OCI-LY7 (cell line): ENCODE measurements at regions not wholly inside any gene's neighbourhood (a gene's known extent, or its start where the extent isn't known, plus 50 kb on each side); places are given as distances from the start of the nearest gene placed in this dataset.

Experiments
- BruUV-seq: library from RNA; stranded (reverse); fragments of 400-500 nt; replicated peaks from 2 replicates; lab custom pipeline; 2021; lab: Mats Ljungman, UMichigan
- CTCF ChIA-PET: fragments of 300-600 bp; sonication (Branson Sonifier 250); formaldehyde crosslinking; loops from one replicate; lab custom pipeline; 2022; ENCODE audit warnings: antibody characterized with exemption; ENCODE audit not compliant: unreplicated experiment; lab: Charles Lee
- POLR2A ChIA-PET: fragments of 300-600 bp; sonication (Branson Sonifier 250); formaldehyde crosslinking; loops from one replicate; lab custom pipeline; 2022; ENCODE audit warnings: antibody characterized with exemption; lab: Charles Lee
- DNase-seq: peaks from one replicate; pipeline ENCODE4 v3.0.0-alpha.2; 2015; ENCODE audit warnings: low spot score
- H2AFZ ChIP-seq: fragments of 200-600 bp; sonication (generic), shearing (Covaris generic); 2 replicates; pipeline ENCODE4 v1.6.1; 2014; ENCODE audit warnings: mild to moderate bottlenecking, antibody characterized with exemption, low read length, moderate library complexity
- H3K27ac ChIP-seq: fragments of 200-600 bp; sonication (generic); 2 replicates; pipeline ENCODE4 v1.5.1; 2014; ENCODE audit warnings: mixed run types, low read depth, mild to moderate bottlenecking, moderate library complexity, low read length, inconsistent platforms; ENCODE audit not compliant: poor library complexity, severe bottlenecking
- H3K36me3 ChIP-seq: fragments of 200-600 bp; sonication (generic); 2 replicates; pipeline ENCODE4 v1.6.1; 2014; ENCODE audit warnings: mild to moderate bottlenecking, antibody characterized with exemption, low read length, moderate library complexity, mixed read lengths; ENCODE audit not compliant: insufficient read depth
- H3K4me1 ChIP-seq: fragments of 200-600 bp; sonication (generic); 2 replicates; pipeline ENCODE4 v1.5.1; 2014; ENCODE audit warnings: mild to moderate bottlenecking, low read length; ENCODE audit not compliant: insufficient read depth, poor library complexity, severe bottlenecking
- H3K4me2 ChIP-seq: fragments of 200-600 bp; sonication (generic); 2 replicates; pipeline ENCODE4 v1.6.1; 2014; ENCODE audit warnings: mild to moderate bottlenecking, low read length
- H3K4me3 ChIP-seq: fragments of 200-600 bp; sonication (generic); 2 replicates; pipeline ENCODE4 v1.5.1; 2014; ENCODE audit warnings: mild to moderate bottlenecking, low read depth, low read length; ENCODE audit not compliant: poor library complexity, severe bottlenecking
- H3K79me2 ChIP-seq: fragments of 200-600 bp; sonication (generic); 2 replicates; pipeline ENCODE4 v1.6.1; 2016; ENCODE audit warnings: low read depth, mild to moderate bottlenecking, low read length, moderate library complexity, mixed read lengths; ENCODE audit not compliant: insufficient read depth
- H3K9me2 ChIP-seq: fragments of 200-600 bp; sonication (generic); 2 replicates; pipeline ENCODE4 v1.6.1; 2016; ENCODE audit warnings: mild to moderate bottlenecking, low read length, mixed read lengths; ENCODE audit not compliant: insufficient read depth
- H3K9me3 ChIP-seq: fragments of 200-600 bp; sonication (generic); 2 replicates; pipeline ENCODE4 v1.6.1; 2014; ENCODE audit warnings: mild to moderate bottlenecking, mixed run types, low read length, mixed read lengths
- H4K20me1 ChIP-seq: fragments of 200-600 bp; sonication (generic); 2 replicates; pipeline ENCODE4 v1.6.1; 2014; ENCODE audit warnings: mild to moderate bottlenecking, antibody characterized with exemption, low read length, moderate library complexity, mixed read lengths; ENCODE audit not compliant: insufficient read depth
- EZH2phosphoT487 ChIP-seq: fragments of 200-600 bp; sonication (generic); IDR thresholded peaks from 2 replicates; pipeline ENCODE4 v1.6.1; 2018; ENCODE audit warnings: low read depth, borderline replicate concordance, mild to moderate bottlenecking, mixed run types, antibody characterized with exemption, low read length, moderate library complexity, mixed read lengths
- intact Hi-C: fragments of 100-400 bp; cut with micrococcal nuclease; formaldehyde crosslinking; loops from one replicate; pipeline ENCODE4 v1.10.0; 2022; ENCODE audit not compliant: unreplicated experiment
- TF ChIP-seq, protein P1 (sequence below): fragments of 200-600 bp; sonication (generic); conservative IDR thresholded peaks from 2 replicates; pipeline ENCODE4 v1.5.1; 2014; ENCODE audit warnings: mild to moderate bottlenecking, antibody characterized with exemption, low read length, moderate library complexity, mixed read lengths

DNA sequence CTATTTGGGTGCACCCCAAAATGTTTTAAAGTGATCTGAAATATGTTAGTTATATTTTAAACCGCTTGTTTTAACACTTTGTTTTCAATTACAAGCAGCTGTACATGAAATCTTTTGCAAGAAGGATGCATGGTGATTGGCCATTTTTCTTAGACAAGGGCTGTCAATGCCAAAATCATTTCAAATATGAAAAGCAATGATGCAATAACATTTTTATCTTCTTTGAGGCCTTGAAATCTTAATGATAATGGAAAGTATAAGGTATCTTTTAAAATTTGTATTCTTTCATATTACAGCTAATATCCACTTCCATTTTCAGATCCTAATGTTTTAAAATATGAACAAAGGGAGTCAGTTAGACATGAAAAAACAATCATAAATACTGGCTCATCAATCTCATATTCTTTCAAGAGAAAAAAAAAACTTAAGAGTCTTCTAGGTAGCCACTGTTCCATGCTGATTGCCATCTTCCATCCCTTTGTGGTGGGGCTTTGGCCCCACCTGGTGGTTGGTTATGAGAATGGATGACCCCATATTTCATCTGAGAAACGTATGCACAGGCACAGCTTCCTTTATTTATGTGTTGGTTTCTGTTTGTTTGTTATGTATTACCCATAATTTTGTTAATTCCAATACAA lies 330.3 kb upstream of the MIR17HG start:
- Histone ChIP-seq H4K20me1 (peaks cover 5% of the 10 kb centered on the region; the same call in 1 of the 2 replicates), H3K79me2 (no peaks in the 10 kb centered on the region), H3K9me2 (no peaks in the 10 kb centered on the region), H3K27ac (no peak overlapping the region), H3K4me2 (no peak overlapping the region), H3K4me3 (no peak overlapping the region), H3K4me1 (no peaks in the 10 kb centered on the region), H2AFZ (peak overlapping the region; percentile 0; the same call in 1 of the 2 replicates), H3K36me3 (no peaks in the 10 kb centered on the region), H3K9me3 (no peaks in the 10 kb centered on the region)
- DNase-seq = peak; percentile 88
- intact Hi-C loops = loop anchor here (1.0 to 5.0 kb wide), 4 partner anchors 49 to 545 kb away; no protein-coding TSS in a partner anchor
- TF ChIP-seq EZH2phosphoT487 = no peak
- TF ChIP-seq, protein P1, sequence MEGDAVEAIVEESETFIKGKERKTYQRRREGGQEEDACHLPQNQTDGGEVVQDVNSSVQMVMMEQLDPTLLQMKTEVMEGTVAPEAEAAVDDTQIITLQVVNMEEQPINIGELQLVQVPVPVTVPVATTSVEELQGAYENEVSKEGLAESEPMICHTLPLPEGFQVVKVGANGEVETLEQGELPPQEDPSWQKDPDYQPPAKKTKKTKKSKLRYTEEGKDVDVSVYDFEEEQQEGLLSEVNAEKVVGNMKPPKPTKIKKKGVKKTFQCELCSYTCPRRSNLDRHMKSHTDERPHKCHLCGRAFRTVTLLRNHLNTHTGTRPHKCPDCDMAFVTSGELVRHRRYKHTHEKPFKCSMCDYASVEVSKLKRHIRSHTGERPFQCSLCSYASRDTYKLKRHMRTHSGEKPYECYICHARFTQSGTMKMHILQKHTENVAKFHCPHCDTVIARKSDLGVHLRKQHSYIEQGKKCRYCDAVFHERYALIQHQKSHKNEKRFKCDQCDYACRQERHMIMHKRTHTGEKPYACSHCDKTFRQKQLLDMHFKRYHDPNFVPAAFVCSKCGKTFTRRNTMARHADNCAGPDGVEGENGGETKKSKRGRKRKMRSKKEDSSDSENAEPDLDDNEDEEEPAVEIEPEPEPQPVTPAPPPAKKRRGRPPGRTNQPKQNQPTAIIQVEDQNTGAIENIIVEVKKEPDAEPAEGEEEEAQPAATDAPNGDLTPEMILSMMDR = no peak
- POLR2A ChIA-PET = interaction anchor here (0.7 to 1.8 kb wide), 10 partner anchors 8 to 153 kb away, joined by 3 to 11 read pairs (median 4); no protein-coding TSS in a partner anchor
- CTCF ChIA-PET = interaction anchor here (0.6 to 1.6 kb wide), 5 partner anchors 9 to 287 kb away, joined by 3 to 4 read pairs (median 3); no protein-coding TSS in a partner anchor
- no TSS peak for BruUV-seq

DNA sequence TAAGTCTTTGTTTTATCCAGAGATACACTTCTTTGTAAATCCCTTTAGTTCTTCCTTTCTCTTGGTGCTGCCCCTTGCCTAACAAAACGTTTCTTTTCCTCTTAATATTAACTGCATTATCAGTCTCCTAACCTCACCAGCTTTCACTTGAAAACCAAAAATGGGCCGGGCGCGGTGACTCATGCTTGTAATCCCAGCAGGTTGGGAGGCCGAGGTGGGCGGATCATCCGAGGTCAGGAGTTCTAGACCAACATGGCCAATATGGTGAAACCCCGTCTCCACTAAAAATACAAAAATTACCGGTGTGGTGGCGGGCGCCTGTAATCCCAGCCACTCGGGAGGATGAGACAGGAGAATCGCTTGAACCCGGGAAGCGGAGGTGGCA lies 329.8 kb upstream of the MIR17HG start:
- ChIA-PET CTCF (interaction anchor here (0.6 to 1.6 kb wide), 5 partner anchors 9 to 52 kb away, joined by 3 to 4 read pairs (median 3); no protein-coding TSS in a partner anchor), POLR2A (interaction anchor here (0.6 to 1.8 kb wide), 10 partner anchors 8 to 153 kb away, joined by 3 to 11 read pairs (median 3); no protein-coding TSS in a partner anchor)
- H3K4me3 ChIP-seq = no peak overlapping the region
- H3K36me3 ChIP-seq = no peaks in the 10 kb centered on the region
- no peak overlapping the region for H3K4me2 ChIP-seq
- no peak for TF ChIP-seq EZH2phosphoT487
- TF ChIP-seq, protein P1 = no peak
- H2AFZ ChIP-seq = peak overlapping the region; percentile 0; the same call in 1 of the 2 replicates
- no peak overlapping the region for H3K27ac ChIP-seq
- no peaks in the 10 kb centered on the region for H3K9me2 ChIP-seq
- H3K4me1 ChIP-seq = no peaks in the 10 kb centered on the region
- no TSS peak for BruUV-seq
- no peak for DNase-seq
- H3K79me2 ChIP-seq = no peaks in the 10 kb centered on the region
- intact Hi-C loops = loop anchor here (1.0 to 5.0 kb wide), 4 partner anchors 49 to 545 kb away; no protein-coding TSS in a partner anchor
- H3K9me3 ChIP-seq = no peaks in the 10 kb centered on the region
- H4K20me1 ChIP-seq = peaks cover 5% of the 10 kb centered on the region; the same call in 1 of the 2 replicates
